ENCODE measurements at regions not wholly inside any gene's neighbourhood (a gene's known extent, or its start where the extent isn't known, plus 50 kb on each side); places are given as distances from the start of the nearest gene placed in this dataset.

DNA sequence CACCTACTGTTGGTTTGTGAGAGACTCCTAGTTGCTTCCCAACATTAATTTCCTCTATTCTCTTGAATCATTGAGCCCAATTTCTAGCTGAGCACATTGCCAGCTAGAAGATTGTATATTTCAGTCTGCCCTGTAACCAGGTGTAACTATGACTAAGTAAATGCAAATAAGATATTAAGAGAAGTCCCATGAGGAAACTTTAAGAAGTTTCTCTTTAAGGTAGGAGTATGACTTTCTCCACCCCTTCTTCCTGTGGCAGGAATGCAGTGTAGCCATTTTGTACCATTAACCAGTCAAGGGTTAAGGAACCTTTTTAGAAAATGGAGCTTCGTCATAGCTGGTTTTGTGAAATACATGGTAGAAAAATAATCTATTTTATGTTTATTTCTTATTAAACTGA lies 534.2 kb upstream of the RGS18 start:
- Histone ChIP-seq H3K79me2 (ENCODE audit: insufficient read depth, low read length) (no peaks in the 10 kb centered on the region), H2AFZ (ENCODE audit: low read depth, low read length) (no peak overlapping the region), H4K20me1 (ENCODE audit: insufficient read depth, low read length) (no peaks in the 10 kb centered on the region), H3K4me3 (ENCODE audit: low read depth in 1 of 2, low read length in 2 of 2) (no peak overlapping the region), H3K27me3 (ENCODE audit: insufficient read depth, low read length, poor library complexity) (no peaks in the 10 kb centered on the region), H3K4me1 (ENCODE audit: insufficient read depth, low read length) (no peaks in the 10 kb centered on the region), H3K36me3 (ENCODE audit: insufficient read depth, low read length) (no peaks in the 10 kb centered on the region), H3K27ac (ENCODE audit: low read length) (no peak overlapping the region), H3K9me3 (ENCODE audit: insufficient read depth, low read length, severe bottlenecking) (no peaks in the 10 kb centered on the region), H3K9ac (ENCODE audit: low read depth, low read length) (no peak overlapping the region), H3K4me2 (ENCODE audit: insufficient read depth, low read length) (no peak overlapping the region)
- DNase-seq (no peak), ATAC-seq (ENCODE audit: insufficient read depth, low read depth) (no peak)
- TF ChIP-seq EZH2 (IDR thresholded peaks at IDR 0.05; ENCODE audit: borderline replicate concordance, low read depth, low read length, severe bottlenecking) = no peak
- TF ChIP-seq, protein P1, sequence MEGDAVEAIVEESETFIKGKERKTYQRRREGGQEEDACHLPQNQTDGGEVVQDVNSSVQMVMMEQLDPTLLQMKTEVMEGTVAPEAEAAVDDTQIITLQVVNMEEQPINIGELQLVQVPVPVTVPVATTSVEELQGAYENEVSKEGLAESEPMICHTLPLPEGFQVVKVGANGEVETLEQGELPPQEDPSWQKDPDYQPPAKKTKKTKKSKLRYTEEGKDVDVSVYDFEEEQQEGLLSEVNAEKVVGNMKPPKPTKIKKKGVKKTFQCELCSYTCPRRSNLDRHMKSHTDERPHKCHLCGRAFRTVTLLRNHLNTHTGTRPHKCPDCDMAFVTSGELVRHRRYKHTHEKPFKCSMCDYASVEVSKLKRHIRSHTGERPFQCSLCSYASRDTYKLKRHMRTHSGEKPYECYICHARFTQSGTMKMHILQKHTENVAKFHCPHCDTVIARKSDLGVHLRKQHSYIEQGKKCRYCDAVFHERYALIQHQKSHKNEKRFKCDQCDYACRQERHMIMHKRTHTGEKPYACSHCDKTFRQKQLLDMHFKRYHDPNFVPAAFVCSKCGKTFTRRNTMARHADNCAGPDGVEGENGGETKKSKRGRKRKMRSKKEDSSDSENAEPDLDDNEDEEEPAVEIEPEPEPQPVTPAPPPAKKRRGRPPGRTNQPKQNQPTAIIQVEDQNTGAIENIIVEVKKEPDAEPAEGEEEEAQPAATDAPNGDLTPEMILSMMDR (IDR thresholded peaks at IDR 0.05; ENCODE audit: borderline replicate concordance, extremely low read depth, low read length, poor library complexity, severe bottlenecking) = no peak

DNA sequence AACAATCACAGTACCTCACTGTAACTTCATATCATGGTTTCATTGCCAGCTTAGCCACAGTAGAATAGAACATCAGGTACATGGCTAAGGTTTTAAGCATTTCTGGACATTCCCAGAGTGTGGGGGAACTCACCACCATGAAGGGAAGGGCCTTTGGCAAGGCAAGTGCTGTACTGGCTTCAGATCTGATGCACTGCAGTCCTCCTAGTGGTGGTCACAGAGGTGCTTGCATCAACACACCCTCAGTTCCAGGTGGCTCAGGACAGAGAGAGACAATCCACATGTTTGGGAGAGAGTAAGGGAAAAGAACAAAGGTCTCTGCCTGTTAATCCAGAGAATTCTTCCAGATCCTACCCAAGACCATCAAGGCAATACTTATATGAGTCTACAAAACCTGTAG lies 528.4 kb upstream of the RGS18 start:
- no peak overlapping the region for H3K4me3 ChIP-seq (ENCODE audit: low read depth in 1 of 2, low read length in 2 of 2)
- no peak for ATAC-seq (ENCODE audit: insufficient read depth, low read depth)
- no peaks in the 10 kb centered on the region for H3K36me3 ChIP-seq (ENCODE audit: insufficient read depth, low read length)
- peak overlapping the region; percentile 25; the same call in 1 of the 2 replicates for H2AFZ ChIP-seq (ENCODE audit: low read depth, low read length)
- no peak overlapping the region for H3K27ac ChIP-seq (ENCODE audit: low read length)
- TF ChIP-seq, protein P1 (IDR thresholded peaks at IDR 0.05; ENCODE audit: borderline replicate concordance, extremely low read depth, low read length, poor library complexity, severe bottlenecking) = no peak
- TF ChIP-seq EZH2 (IDR thresholded peaks at IDR 0.05; ENCODE audit: borderline replicate concordance, low read depth, low read length, severe bottlenecking) = no peak
- H3K4me2 ChIP-seq (ENCODE audit: insufficient read depth, low read length) = no peak overlapping the region
- H3K9me3 ChIP-seq (ENCODE audit: insufficient read depth, low read length, severe bottlenecking) = no peaks in the 10 kb centered on the region
- H3K4me1 ChIP-seq (ENCODE audit: insufficient read depth, low read length) = no peaks in the 10 kb centered on the region
- no peaks in the 10 kb centered on the region for H4K20me1 ChIP-seq (ENCODE audit: insufficient read depth, low read length)
- no peak overlapping the region for H3K9ac ChIP-seq (ENCODE audit: low read depth, low read length)
- H3K79me2 ChIP-seq (ENCODE audit: insufficient read depth, low read length) = no peaks in the 10 kb centered on the region
- DNase-seq = no peak
- H3K27me3 ChIP-seq (ENCODE audit: insufficient read depth, low read length, poor library complexity) = no peaks in the 10 kb centered on the region

DNA sequence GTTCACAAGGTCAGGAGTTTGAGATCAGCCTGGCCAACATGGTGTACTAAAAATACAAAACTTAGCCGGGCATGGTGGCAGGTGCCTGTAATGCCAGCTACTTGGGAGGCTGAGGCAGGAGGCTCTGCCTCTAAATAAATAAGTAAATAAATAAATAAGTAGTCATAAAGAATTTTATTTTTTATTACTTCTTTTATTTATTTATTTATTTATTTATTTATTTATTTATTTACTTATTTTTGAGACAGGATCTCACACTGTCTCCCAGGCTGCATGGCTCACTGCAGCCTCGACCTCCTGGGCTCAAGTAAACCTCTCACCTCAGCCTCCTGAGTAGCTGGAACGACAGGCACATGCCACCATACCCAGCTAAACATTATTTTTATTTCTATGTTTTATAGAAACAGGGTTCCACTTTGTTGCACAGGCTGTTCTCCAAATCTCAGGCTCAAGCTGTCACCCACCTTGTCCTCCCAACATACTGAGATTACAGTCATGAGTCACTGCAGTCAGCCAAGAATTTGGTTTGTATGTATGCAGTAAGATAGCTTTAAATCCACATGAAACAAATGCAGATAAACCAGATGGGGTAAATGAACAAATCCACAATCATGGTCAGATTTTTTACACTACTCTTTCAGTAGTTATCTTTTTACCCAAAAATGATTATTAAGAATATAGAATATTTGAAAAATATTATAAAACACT lies 523.3 kb upstream of the RGS18 start:
- DNase-seq (no peak), ATAC-seq (ENCODE audit: insufficient read depth, low read depth) (0 out of 3 replicates have a peak, but pooled peaks have one; percentile 37)
- H3K9ac ChIP-seq (ENCODE audit: low read depth, low read length) = no peak overlapping the region

More for the DNA sequence above, 523.3 kb upstream of the RGS18 start:
- Histone ChIP-seq H3K36me3 (ENCODE audit: insufficient read depth, low read length) (no peaks in the 10 kb centered on the region), H4K20me1 (ENCODE audit: insufficient read depth, low read length) (no peaks in the 10 kb centered on the region), H3K27ac (ENCODE audit: low read length) (no peak overlapping the region), H3K4me2 (ENCODE audit: insufficient read depth, low read length) (no peak overlapping the region), H3K4me1 (ENCODE audit: insufficient read depth, low read length) (no peaks in the 10 kb centered on the region), H3K4me3 (ENCODE audit: low read depth in 1 of 2, low read length in 2 of 2) (no peak overlapping the region), H3K9me3 (ENCODE audit: insufficient read depth, low read length, severe bottlenecking) (no peaks in the 10 kb centered on the region), H3K79me2 (ENCODE audit: insufficient read depth, low read length) (no peaks in the 10 kb centered on the region), H3K27me3 (ENCODE audit: insufficient read depth, low read length, poor library complexity) (no peaks in the 10 kb centered on the region), H2AFZ (ENCODE audit: low read depth, low read length) (no peak overlapping the region)
- no peak for TF ChIP-seq EZH2 (IDR thresholded peaks at IDR 0.05; ENCODE audit: borderline replicate concordance, low read depth, low read length, severe bottlenecking)
- TF ChIP-seq, protein P1 (IDR thresholded peaks at IDR 0.05; ENCODE audit: borderline replicate concordance, extremely low read depth, low read length, poor library complexity, severe bottlenecking) = no peak
